Hepatocyte (in vitro differentiated cells): ENCODE measurements at regions not wholly inside any gene's neighbourhood (a gene's known extent, or its start where the extent isn't known, plus 50 kb on each side); places are given as distances from the start of the nearest gene placed in this dataset.

ENCODE experiments used
- CTCF ChIP-seq: fragments of 200-600 bp; sonication (generic); IDR thresholded peaks from 2 replicates; pipeline ENCODE4 v1.5.1; 2016; ENCODE audit warnings: antibody characterized with exemption, mild to moderate bottlenecking; ENCODE audit not compliant: poor library complexity
- EZH2 ChIP-seq: fragments of 200-600 bp; sonication (generic); IDR thresholded peaks from 2 replicates; pipeline ENCODE4 v1.6.1; 2016; ENCODE audit warnings: antibody characterized with exemption, mild to moderate bottlenecking, borderline replicate concordance

GRCh38 chr20:60974441-60974945 lies 277.6 kb upstream of the CDH4 start:
- no peak for TF ChIP-seq CTCF
- no peak for TF ChIP-seq EZH2
